HFFc6 (cell line): ENCODE measurements at regions not wholly inside any gene's neighbourhood (a gene's known extent, or its start where the extent isn't known, plus 50 kb on each side); places are given as distances from the start of the nearest gene placed in this dataset.

Source experiments
- DNase-seq: peaks from one replicate; pipeline ENCODE4 v3.0.0-alpha.2; 2018
- H3K27ac Mint-ChIP-seq: 2 replicates; pipeline ENCODE4 v1.8.0; 2020; ENCODE audit warnings: mild to moderate bottlenecking, mixed read lengths
- H3K27me3 Mint-ChIP-seq: 2 replicates; pipeline ENCODE4 v1.8.0; 2021; ENCODE audit warnings: mild to moderate bottlenecking, moderate library complexity, mixed read lengths; ENCODE audit not compliant: insufficient read depth
- H3K36me3 Mint-ChIP-seq: 2 replicates; pipeline ENCODE4 v1.8.0; 2021; ENCODE audit warnings: low read depth, mixed read lengths
- H3K4me1 Mint-ChIP-seq: 2 replicates; pipeline ENCODE4 v1.8.0; 2020; ENCODE audit warnings: low read depth, mixed read lengths
- H3K4me3 Mint-ChIP-seq: 2 replicates; pipeline ENCODE4 v1.8.0; 2020; ENCODE audit warnings: mild to moderate bottlenecking, moderate library complexity, mixed read lengths
- H3K9me3 Mint-ChIP-seq: 2 replicates; pipeline ENCODE4 v1.8.0; 2020; ENCODE audit warnings: mild to moderate bottlenecking, mixed read lengths
- CTCF ChIP-seq: fragments of 200-600 bp; sonication (generic); IDR thresholded peaks from 2 replicates; pipeline ENCODE4 v1.5.0; 2021; ENCODE audit warnings: antibody characterized with exemption, mild to moderate bottlenecking

DNA sequence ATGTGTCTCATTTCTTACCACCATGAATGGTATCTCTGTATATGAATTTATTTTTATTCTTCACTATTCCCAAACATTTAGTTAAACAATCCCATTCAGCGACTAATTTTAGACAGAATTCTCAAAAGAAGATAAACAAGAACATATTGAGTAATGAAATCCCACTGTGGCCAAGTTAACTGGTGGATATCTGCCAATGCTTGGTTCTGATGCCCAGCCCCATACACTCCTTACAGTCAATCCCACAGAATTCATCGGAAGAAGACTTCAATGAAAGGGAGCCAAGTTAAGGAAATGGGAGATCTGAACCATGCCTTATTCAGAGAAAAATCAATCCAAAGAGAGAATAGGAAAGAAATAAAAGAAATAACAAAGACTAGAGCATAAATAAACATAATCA lies 518.0 kb downstream of the XPNPEP1 start:
- Mint-ChIP-seq H3K36me3 (no peaks in the 10 kb centered on the region), H3K9me3 (no peaks in the 10 kb centered on the region), H3K4me3 (no peak overlapping the region), H3K27me3 (peaks cover 4% of the 10 kb centered on the region), H3K27ac (no peak overlapping the region), H3K4me1 (peaks cover 8% of the 10 kb centered on the region)
- DNase-seq: no peak
- TF ChIP-seq CTCF: no peak

GRCh38 chr10:109403551-109403950 lies 519.8 kb downstream of the XPNPEP1 start:
- no peak for TF ChIP-seq CTCF
- no peaks in the 10 kb centered on the region for H3K36me3 Mint-ChIP-seq
- H3K27me3 Mint-ChIP-seq: peaks cover 4% of the 10 kb centered on the region
- no peak overlapping the region for H3K27ac Mint-ChIP-seq
- DNase-seq: no peak
- no peaks in the 10 kb centered on the region for H3K9me3 Mint-ChIP-seq
- H3K4me3 Mint-ChIP-seq: no peak overlapping the region
- peaks cover 8% of the 10 kb centered on the region for H3K4me1 Mint-ChIP-seq

DNA sequence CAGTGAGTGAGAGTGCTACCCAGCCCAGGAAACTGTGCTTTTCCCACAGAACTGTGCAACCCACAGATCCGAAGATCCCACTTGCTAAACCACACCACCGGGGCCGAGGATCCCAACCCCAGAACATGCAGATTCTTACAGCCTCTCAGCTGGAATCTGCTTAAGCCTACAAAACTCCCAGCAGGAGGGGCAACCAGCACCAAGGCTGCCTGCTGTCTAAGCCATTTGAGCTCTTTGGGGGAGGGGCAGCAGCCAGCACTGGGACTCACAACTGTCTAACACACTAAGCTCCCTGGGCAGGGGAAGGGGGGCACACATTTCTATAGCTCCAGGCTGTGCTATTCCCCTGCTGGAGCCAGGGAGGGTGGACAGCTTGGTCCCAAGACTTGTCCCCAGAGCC lies 529.9 kb downstream of the XPNPEP1 start:
- no peak for DNase-seq
- H3K9me3 Mint-ChIP-seq: no peaks in the 10 kb centered on the region; the same call in 1 of the 2 replicates
- no peaks in the 10 kb centered on the region; the same call in none of the 2 replicates for H3K27me3 Mint-ChIP-seq
- H3K36me3 Mint-ChIP-seq: no peaks in the 10 kb centered on the region
- no peak for TF ChIP-seq CTCF
- no peaks in the 10 kb centered on the region for H3K4me1 Mint-ChIP-seq
- H3K4me3 Mint-ChIP-seq: no peak overlapping the region
- H3K27ac Mint-ChIP-seq: no peak overlapping the region

DNA sequence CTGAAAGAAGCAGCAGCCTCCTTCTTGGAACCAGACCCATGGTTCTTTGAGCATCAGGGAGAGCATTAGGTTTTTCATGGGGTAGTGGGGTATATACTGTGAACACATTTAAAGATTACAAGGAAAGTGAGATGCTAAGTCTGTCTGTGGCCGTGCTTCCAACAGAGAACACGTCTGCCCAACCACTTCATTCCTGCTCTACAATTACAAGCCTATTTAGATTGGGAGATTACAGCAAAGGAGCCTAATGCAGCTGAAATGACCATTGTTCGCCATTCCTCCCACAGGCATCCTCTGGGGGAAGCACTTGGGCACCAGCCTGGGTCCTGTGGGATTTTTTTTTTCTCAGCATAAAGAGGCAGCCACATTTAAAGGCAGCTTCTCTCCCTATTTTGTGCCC lies 536.4 kb downstream of the XPNPEP1 start:
- no peak for TF ChIP-seq CTCF
- Mint-ChIP-seq H3K9me3 (no peaks in the 10 kb centered on the region), H3K27me3 (no peaks in the 10 kb centered on the region; the same call in 1 of the 2 replicates), H3K4me3 (no peak overlapping the region), H3K36me3 (no peaks in the 10 kb centered on the region), H3K4me1 (no peaks in the 10 kb centered on the region), H3K27ac (no peak overlapping the region)
- DNase-seq: no peak

DNA sequence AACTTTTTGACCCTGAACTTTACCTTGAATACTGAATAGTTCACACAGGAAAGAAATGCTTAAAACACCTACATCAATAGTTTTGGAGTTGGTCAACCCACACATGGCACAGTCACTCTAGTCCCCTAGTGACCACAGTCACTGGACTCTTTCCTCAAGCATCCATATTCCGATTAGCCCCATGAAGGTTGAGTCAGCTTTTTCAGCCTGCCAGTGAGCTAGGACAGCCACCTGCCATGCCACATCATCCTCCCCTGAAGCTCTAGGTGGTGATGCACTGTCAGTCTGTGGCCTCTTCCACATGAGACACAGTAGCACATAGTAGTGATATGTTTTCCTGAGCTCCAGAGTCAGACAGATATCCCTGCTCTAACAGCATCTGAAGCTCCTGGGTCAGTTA lies 537.2 kb downstream of the XPNPEP1 start:
- no peak for TF ChIP-seq CTCF
- DNase-seq: no peak
- H3K27ac Mint-ChIP-seq: no peak overlapping the region
- H3K9me3 Mint-ChIP-seq: no peaks in the 10 kb centered on the region
- no peaks in the 10 kb centered on the region; the same call in 1 of the 2 replicates for H3K27me3 Mint-ChIP-seq
- no peak overlapping the region for H3K4me3 Mint-ChIP-seq
- H3K4me1 Mint-ChIP-seq: no peaks in the 10 kb centered on the region
- no peaks in the 10 kb centered on the region for H3K36me3 Mint-ChIP-seq

DNA sequence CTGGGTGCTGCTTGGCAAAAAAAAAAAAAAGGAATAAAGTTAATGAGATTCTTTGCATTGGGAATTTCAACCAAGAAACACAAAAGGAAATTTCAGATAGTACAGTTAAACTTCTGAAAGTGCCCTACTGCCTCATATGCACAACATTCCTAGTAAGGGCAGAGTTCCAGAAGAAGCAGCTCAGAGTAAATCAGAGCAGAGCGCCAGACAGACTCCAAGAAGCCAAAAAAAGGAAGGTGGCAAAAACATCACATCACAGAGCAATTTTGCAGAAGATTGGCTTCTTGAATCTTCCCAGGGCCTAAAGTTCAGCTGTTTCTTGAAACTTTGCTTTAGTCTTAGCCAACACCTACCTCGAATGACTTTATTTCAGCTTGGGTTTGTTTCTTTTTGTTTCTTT lies 544.1 kb downstream of the XPNPEP1 start:
- Mint-ChIP-seq H3K4me1 (peaks cover 35% of the 10 kb centered on the region), H3K36me3 (no peaks in the 10 kb centered on the region), H3K27me3 (no peaks in the 10 kb centered on the region; the same call in 1 of the 2 replicates), H3K27ac (no peak overlapping the region), H3K9me3 (no peaks in the 10 kb centered on the region), H3K4me3 (peak overlapping the region; percentile 10; the same call in 1 of the 2 replicates)
- no peak for TF ChIP-seq CTCF
- no peak for DNase-seq
